Tibial nerve (tissue), 4 donors: ENCODE measurements at regions not wholly inside any gene's neighbourhood (a gene's known extent, or its start where the extent isn't known, plus 50 kb on each side); places are given as distances from the start of the nearest gene placed in this dataset.

ENCODE experiments used
- CTCF ChIP-seq, 5 experiments: fragments of 200-600 bp in 3 of 5; fragments of 450-650 bp in 2 of 5; sonication (generic) in 3 of 5; IDR thresholded peaks; one replicate each; pipeline ENCODE4 v1.5.1; 2016 to 2019; ENCODE audit warnings: antibody characterized with exemption in 5 of 5, mild to moderate bottlenecking in 3 of 5, moderate library complexity in 2 of 5
- EP300 ChIP-seq, 2 donors: sonication (generic); formaldehyde crosslinking; IDR thresholded peaks; one replicate each; pipeline ENCODE4 v1.6.1; 2017; ENCODE audit warnings: antibody characterized with exemption in 2 of 2, mild to moderate bottlenecking in 1 of 2

- TF ChIP-seq EP300 (IDR thresholded peaks at IDR 0.05) (no peak), CTCF (IDR thresholded peaks at IDR 0.05) (no peak)
These were observed 486.1 kb upstream of the NRP1 start for GRCh38 chr10:33820531-33820930.
